HG02763 (cell line): ENCODE measurements at regions not wholly inside any gene's neighbourhood (a gene's known extent, or its start where the extent isn't known, plus 50 kb on each side); places are given as distances from the start of the nearest gene placed in this dataset.

Source experiments
- ATAC-seq: cut with Tn5 transposase; IDR thresholded peaks from one replicate; pipeline ENCODE4 v1.9.1; 2021; ENCODE audit warnings: mild to moderate bottlenecking, moderate library complexity; ENCODE audit not compliant: unreplicated experiment

GRCh38 chr14:49467091-49467490, 119.1 kb downstream of the RPS29 start:
- no peak for ATAC-seq

DNA sequence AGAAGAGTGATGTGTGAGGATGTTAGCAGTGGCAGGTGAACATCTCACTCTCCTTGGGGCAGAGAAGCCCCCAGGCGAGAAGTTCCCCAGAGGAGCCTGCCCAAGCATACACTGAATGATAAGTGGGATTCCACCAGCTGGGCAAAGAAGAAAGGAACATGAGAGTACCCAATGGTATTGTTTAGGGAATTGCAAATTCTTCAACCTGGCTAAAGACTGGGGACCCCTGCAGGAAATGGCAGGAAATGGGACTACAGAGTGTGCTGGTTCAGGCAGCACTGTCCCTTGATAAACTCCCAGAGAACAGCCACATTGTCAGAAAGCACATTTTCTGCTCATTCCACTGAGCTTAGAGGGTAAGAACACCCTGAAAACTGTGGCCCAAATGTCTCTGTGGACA, 121.3 kb downstream of the RPS29 start:
- no peak for ATAC-seq

DNA sequence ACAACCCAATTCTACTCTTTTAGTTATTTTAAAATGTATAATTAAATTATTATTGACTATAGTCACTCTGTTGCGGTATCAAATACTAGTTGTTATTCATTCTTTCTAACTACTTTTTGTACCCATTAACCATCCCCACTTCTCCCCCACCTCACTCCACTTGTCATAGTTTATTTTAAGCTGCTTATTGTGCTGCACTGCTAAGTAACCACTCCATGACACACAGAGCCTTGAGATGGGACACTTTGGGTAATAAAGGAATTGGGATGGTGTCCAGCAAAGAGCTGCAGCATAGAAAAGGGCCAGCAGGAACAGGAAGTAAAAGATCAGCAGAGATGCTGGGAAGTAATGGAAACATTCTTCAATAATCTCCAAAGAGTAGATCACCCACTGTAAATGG, 123.0 kb downstream of the RPS29 start:
- ATAC-seq, result no peak

DNA sequence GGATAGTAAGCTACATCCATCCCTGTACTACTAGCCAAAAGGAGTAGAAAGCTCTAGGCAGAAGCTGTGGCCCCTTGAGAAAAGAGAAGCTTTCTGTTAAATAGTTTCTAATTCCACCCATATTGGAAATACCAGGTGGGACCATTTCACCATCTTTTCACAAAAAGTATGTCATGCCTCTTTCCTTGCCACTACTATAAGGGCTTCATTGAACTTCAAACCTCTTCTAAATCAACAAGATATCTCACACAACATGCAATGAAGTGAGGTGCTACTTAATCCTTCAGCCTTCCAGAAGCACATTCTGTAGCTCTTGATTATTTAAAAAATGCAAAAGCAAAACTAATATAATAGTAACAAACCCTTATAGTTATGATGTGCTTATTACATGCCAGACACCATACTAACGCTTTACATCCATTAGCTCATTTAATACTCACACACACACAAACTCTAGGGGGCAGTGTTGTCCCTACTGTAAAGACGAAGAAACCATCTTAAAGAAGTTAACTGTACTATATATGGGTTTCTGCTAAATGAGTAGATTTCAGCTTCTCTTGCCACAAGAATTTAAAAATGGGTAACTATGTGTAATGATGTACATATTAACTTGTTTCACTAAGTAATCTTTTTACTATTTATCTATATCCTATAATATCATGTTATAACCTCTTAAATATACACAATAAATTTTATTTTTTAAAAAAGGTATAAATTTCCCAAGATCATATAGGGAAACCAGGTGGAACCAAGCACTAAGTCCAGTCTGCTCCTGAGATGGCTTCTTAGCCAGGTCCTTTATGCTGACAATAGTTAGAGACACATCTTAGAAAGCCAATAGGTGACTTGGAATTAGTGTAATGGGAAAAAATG, 124.4 kb downstream of the RPS29 start:
- peak; percentile 89 for ATAC-seq

GRCh38 chr14:49460662-49461061, 125.5 kb downstream of the RPS29 start:
- no peak for ATAC-seq

GRCh38 chr14:49456589-49456988, 129.6 kb downstream of the RPS29 start:
- no peak for ATAC-seq

DNA sequence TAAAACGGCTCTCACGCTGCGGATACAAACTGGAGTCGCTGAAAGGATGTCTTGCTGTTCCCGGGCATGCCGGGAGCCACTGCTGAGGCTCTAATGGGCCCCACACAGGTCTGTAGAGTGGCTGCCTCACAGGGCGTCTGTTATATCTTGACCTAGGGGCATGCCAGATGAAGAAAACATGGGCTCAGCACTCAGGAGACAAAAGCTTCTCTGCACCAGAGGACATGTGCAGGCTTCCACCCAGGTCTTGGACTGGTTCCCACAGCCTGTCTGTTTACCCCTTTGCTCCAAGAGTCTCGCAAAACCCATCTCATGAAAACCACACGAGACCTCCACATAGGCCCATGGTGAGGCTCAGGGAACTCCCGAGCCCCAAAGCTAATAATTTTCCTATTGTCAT, 134.2 kb downstream of the RPS29 start:
- ATAC-seq, result no peak

GRCh38 chr14:49449749-49450148, 136.4 kb downstream of the RPS29 start:
- ATAC-seq, result no peak

DNA sequence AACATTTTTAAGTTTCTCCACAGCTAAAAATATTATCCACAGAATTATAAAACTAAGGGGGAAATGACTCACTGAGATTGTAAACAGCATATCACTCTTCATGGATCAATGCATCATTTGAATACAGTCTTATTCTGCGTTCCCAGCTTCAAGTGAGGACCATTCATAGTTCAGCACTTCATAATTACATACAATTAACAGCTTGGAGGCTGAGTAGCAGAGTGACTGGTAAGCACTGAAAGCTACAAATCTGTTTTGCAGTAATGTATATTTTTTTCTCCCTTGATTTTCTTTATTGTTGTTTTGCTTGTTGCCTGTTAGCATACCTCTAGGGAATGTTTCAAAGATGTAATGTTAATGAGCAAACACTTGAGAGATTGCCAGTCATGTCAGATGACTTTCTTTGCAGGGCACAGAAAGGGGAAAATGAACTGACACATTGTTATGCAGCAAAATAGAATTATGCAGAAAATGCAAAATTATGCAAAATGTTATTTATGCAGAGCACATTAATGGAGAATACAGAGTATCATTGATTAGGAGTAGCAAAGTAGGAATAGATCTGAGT, 138.6 kb downstream of the RPS29 start:
- no peak for ATAC-seq

DNA sequence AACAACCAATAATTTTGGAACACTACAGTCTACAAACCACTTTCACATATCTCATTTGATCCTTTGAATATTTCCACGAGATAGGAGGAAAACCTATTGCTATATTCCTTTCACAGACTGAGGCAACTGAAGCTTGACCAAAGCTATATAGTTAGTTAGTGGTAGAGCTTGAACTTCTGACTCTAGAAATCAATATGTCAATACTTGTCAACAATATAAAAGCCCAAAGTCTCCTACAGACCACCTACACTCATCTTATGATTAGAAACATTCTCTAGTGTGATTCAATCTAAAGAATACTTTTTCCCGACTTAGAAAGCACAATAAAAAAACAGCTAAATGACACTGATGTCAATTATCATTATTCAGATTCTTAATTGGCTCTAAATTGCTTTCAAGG, 139.4 kb downstream of the RPS29 start:
- ATAC-seq, result no peak

DNA sequence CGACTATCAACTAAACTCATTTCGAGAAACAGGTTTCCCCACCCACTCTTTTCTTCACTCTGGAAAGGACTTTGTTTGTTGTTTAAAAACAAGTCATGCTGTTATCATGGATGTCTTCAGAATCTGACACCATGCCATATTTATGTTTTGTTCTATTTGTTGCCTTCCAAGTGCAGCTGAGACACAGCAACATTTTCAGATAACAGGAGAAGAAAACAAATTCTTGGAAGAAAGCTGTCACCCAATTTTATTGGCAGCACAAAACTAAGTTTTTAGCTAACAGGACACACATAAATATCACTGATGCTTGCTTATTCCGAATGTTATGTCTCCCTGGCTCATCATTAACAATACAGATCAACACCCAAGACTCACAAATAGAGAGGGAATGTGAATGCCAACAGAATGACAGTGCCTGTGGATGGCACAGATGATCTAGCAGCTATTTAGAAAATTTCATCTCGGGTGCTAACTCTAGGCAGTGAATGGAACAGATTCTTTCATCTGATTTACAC, 147.9 kb downstream of the RPS29 start:
- no peak for ATAC-seq

DNA sequence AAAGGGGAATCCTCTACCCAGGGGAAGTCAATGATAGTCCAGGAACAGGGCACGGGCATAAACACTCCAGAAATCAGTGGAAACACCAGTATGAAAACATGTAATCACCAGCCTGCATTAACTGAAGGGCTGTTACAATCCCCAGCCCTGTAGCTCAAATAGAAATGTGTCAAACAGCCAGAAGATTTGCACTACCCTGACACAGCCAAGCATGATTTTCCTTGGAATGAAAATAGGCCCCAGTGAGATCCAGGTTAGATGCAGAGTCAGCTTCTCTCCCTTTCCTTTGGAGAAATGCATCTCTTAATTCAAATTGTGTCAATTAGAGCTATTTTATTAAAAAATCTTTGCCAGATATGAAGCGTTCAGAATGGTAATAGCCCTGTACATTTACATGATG, 158.1 kb downstream of the RPS29 start:
- no peak for ATAC-seq

GRCh38 chr14:49427117-49427516, 159.1 kb downstream of the RPS29 start:
- no peak for ATAC-seq

DNA sequence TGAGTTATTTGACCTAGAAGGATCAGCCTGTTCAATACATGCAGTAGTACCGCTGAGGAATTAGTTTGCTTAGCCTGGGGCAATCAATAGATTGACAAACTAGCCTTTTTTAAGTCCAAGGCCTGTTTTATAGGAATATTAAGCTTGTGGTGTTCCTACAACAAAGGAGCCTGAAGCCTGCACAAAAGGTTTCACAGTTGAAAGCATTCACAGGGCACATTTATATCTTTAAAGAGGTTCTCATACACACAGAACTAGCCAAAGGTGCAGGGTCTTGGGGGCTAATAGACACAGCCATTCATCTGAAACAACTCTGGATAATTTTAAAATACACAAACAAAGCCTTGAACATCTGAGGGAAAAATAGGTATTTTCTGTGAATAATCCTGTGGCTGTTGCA, 160.3 kb downstream of the RPS29 start:
- no peak for ATAC-seq

DNA sequence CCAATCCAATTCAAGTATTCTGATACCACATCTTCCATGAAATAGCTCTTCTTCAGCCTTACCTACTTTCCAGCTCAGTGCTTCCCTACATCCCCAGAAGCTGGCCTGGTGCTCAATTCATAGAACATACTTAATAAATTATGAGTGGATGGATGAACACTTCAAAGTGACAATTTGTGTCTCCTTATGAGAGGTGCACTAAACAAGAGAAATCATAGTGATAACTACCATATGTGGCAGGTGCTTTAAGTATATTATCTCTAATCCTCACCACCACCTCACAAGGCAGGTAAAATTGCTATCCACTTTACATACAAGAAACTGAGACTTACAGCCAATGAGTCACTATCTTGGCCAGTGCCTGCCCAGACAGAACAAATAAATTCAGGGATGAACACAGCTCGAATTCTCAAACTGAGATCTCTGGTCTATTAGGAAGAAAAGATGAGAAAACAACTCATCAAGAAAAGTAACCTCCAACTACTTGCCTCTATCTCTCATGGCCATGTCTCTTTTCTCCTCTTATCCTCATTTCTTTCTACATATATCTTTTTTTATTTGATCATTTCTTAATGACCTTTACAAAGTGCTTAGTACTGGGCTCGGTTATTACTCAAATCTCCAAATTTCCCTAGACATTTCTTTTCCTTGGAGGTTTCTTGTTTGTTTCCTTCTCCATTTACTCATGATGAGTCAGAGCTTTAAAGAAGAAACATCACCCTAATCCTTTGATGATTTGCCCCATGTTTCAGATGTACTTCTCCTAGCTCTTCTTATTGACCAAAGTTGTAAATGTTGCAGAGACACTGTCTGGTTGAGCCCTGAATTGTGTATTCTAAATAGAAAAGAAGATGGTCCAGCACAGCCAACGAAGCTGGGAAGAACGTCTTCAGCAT, 161.5 kb downstream of the RPS29 start:
- no peak for ATAC-seq

GRCh38 chr14:49420201-49420600, 166.0 kb downstream of the RPS29 start:
- no peak for ATAC-seq

DNA sequence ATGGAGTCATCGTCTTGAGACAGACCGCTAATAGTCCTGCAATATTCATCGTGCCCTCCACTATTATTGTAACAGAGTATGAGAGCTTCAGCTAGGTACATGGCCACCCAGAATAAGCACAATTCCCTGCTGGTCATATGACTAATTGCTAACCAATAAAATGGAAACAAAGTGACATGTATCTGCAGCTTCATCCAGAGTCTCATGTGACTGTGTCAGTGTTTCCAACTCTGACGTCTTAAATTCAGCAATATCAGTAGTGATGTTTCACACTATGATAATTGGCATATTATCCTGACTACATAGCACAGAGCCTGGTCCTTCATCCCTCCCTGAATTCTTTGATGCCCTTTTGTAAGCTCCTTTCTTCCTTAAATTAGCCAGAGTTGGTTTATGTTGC, 167.4 kb downstream of the RPS29 start:
- ATAC-seq, result no peak

- no peak for ATAC-seq
Measured at GRCh38 chr14:49417790-49418189, 168.4 kb downstream of the RPS29 start.

GRCh38 chr14:49408187-49408933, 177.8 kb downstream of the RPS29 start:
- ATAC-seq, result no peak

DNA sequence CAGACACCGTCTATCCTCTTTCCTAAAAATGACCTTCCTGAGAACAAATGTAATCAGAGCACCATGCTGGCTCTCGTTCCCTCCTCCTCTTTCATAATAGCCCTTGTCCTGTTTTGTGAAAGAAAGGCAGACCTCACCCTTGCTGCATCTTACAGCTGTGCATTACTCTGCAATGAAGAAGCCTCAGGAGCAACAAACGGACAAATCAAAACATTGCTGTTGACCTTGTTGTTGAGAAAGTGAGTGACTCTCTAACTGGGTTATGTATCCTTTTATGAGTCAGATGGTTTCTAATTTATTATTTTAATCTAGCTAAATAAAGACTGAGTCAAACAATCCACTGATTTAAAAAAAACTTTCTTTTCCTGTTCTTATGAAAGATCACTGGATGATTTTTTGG, 180.9 kb downstream of the RPS29 start:
- no peak for ATAC-seq

DNA sequence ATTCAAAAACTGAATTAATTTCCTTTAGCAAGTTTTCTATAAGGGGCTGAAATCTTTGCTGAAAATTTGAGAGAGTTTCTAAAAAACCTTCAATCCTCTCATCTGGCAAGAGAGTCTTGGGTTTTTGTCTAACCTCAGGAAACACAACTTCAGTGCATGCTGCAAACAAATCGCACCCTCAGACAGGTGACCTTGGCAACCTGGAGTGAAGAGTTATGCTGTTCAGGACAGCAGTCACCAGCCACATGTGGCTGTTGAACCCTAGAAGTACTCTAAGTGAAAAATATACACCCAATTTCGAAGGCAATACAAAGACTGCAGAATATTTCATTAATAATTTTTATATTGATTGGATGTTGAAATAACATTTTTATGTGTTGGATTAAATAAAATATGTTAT, 184.8 kb downstream of the RPS29 start:
- no peak for ATAC-seq
